ENCODE measurements at regions not wholly inside any gene's neighbourhood (a gene's known extent, or its start where the extent isn't known, plus 50 kb on each side); places are given as distances from the start of the nearest gene placed in this dataset.

DNA sequence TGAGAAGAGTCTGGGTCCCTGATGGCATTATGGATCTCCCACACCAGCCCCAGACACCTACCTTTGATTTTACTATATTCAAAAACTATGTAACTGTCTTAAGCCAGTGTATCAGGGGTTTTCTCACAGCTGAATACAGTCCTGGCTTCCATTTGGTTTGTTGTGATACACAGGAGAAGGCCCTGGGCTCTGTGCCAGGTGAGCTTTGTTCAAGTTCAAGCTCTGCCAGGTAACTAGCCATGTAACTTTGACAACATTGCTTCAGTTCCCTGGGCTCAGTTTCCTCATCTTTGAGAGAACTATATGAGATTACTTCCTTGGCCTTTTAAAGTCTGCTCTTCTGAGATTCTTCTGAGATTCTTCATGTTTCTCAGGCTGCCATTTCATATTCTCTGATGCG lies 327.5 kb upstream of the TENM4 start:
- no peak for ATAC-seq (ENCODE audit: low read depth)
- Histone ChIP-seq H3K36me3 (ENCODE audit: control insufficient read depth, insufficient read depth, low read length) (no peaks in the 10 kb centered on the region), H2AK5ac (ENCODE audit: low read depth, low read length) (no peak overlapping the region), H2AFZ (replicated peaks; ENCODE audit: low read length, poor library complexity) (no peak overlapping the region), H3K4me1 (ENCODE audit: control insufficient read depth, insufficient read depth, low read length) (no peaks in the 10 kb centered on the region), H3K4ac (ENCODE audit: low read depth, low read length) (no peak overlapping the region), H3K23ac (ENCODE audit: low read depth, low read length) (no peak overlapping the region), H3K79me1 (ENCODE audit: low read depth in 1 of 2, low read length in 2 of 2) (no peaks in the 10 kb centered on the region), H2BK15ac (ENCODE audit: low read depth, low read length) (no peak overlapping the region), H4K20me1 (ENCODE audit: insufficient read depth, low read length) (no peaks in the 10 kb centered on the region), H3K27me3 (ENCODE audit: control insufficient read depth, insufficient read depth, low read length) (no peaks in the 10 kb centered on the region), H2AK9ac (replicated peaks; ENCODE audit: low read depth, low read length, poor library complexity) (no peak overlapping the region), H2BK5ac (ENCODE audit: low read depth, low read length, poor library complexity, severe bottlenecking) (no peak overlapping the region), H3K4me2 (ENCODE audit: low read depth, low read length) (no peak overlapping the region), H2BK20ac (ENCODE audit: low read depth, low read length) (no peak overlapping the region), H4K8ac (ENCODE audit: low read depth in 2 of 2, low read length in 2 of 2) (no peak overlapping the region), H3K18ac (ENCODE audit: low read depth, low read length) (no peak overlapping the region), H3K9ac (ENCODE audit: low read depth, low read length) (no peak overlapping the region), H3K27ac (ENCODE audit: insufficient read depth, low read length) (no peak overlapping the region), H3K14ac (replicated peaks; ENCODE audit: low read depth, low read length) (no peak overlapping the region), H3K4me3 (ENCODE audit: insufficient read depth, low read depth, low read length) (no peak overlapping the region), H4K5ac (ENCODE audit: low read depth, low read length) (no peak overlapping the region), H3K9me3 (ENCODE audit: control insufficient read depth, insufficient read depth, low read length) (no peaks in the 10 kb centered on the region), H2BK120ac (ENCODE audit: low read depth, low read length) (no peak overlapping the region), H3K56ac (ENCODE audit: extremely low read depth, insufficient read depth, low read length) (no peak overlapping the region), H3K9me1 (ENCODE audit: insufficient read depth, low read length) (no peaks in the 10 kb centered on the region), H4K91ac (ENCODE audit: insufficient read depth, low read depth, low read length) (no peak overlapping the region)
- TF ChIP-seq, protein P1, sequence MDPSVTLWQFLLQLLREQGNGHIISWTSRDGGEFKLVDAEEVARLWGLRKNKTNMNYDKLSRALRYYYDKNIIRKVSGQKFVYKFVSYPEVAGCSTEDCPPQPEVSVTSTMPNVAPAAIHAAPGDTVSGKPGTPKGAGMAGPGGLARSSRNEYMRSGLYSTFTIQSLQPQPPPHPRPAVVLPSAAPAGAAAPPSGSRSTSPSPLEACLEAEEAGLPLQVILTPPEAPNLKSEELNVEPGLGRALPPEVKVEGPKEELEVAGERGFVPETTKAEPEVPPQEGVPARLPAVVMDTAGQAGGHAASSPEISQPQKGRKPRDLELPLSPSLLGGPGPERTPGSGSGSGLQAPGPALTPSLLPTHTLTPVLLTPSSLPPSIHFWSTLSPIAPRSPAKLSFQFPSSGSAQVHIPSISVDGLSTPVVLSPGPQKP (IDR thresholded peaks at IDR 0.05; ENCODE audit: borderline replicate concordance, low read depth, low read length) = no peak
- TF ChIP-seq NFE2L2 (IDR thresholded peaks at IDR 0.05; ENCODE audit: low read depth, low read length) (no peak), FOS (IDR thresholded peaks at IDR 0.05; ENCODE audit: low read depth, low read length) (no peak), MXI1 (IDR thresholded peaks at IDR 0.05; ENCODE audit: borderline replicate concordance, low read depth, low read length) (no peak)
- ChIA-PET CTCF (no interaction called here), POLR2A (ENCODE audit: unreplicated experiment) (no interaction called here)
- intact Hi-C loops (cut with micrococcal nuclease) (no loop called here), dilution Hi-C loops (cut with HindIII; ENCODE audit: low sequenced_read_pairs, unreplicated experiment) (no loop called here), in situ Hi-C loops (cut with MboI; ENCODE audit: low sequenced_read_pairs) (no loop called here)
- no CpG with 5 or more reads among the region's 1 CpG for WGBS, 2 experiments (ENCODE audit: extremely low coverage in 2 of 2, insufficient read length in 1 of 2)
- no peak for DNase-seq
- BruUV-seq (replicated peaks) = no TSS peak
